ENCODE measurements at regions not wholly inside any gene's neighbourhood (a gene's known extent, or its start where the extent isn't known, plus 50 kb on each side); places are given as distances from the start of the nearest gene placed in this dataset.

- Histone ChIP-seq H3K9me2 (replicated peaks; ENCODE audit: insufficient read depth, low read length) (no peaks in the 10 kb centered on the region), H3K9me3 (ENCODE audit: insufficient read depth, low read length) (no peaks in the 10 kb centered on the region), H3K27me3 (ENCODE audit: low read length) (no peaks in the 10 kb centered on the region), H3K4me2 (ENCODE audit: low read depth, low read length, poor library complexity, severe bottlenecking) (no peak overlapping the region), H2AFZ (ENCODE audit: low read depth, low read length, severe bottlenecking) (no peak overlapping the region), H3K27ac (ENCODE audit: low read depth, low read length) (no peak overlapping the region), H3K9ac (ENCODE audit: low read length) (no peak overlapping the region), H3K79me2 (ENCODE audit: insufficient read depth, low read length) (no peaks in the 10 kb centered on the region), H3K4me3 (ENCODE audit: insufficient read depth, low read length, poor library complexity, severe bottlenecking) (no peak overlapping the region), H4K20me1 (ENCODE audit: low read depth, low read length) (no peaks in the 10 kb centered on the region), H3F3A (ENCODE audit: insufficient read depth) (no peaks in the 10 kb centered on the region), H3K36me3 (ENCODE audit: low read length) (no peaks in the 10 kb centered on the region)
- TF ChIP-seq CTCF (IDR thresholded peaks at IDR 0.05; ENCODE audit: insufficient read depth, low read length, poor library complexity, severe bottlenecking) (no peak), EZH2phosphoT487 (conservative IDR thresholded peaks at IDR 0.05; ENCODE audit: low read length) (no peak)
Measured at GRCh38 chr4:101475246-101475645, 127.9 kb upstream of the PPP3CA start.

- Histone ChIP-seq H3K36me3 (ENCODE audit: low read length) (no peaks in the 10 kb centered on the region), H3F3A (ENCODE audit: insufficient read depth) (no peaks in the 10 kb centered on the region), H3K79me2 (ENCODE audit: insufficient read depth, low read length) (no peaks in the 10 kb centered on the region), H4K20me1 (ENCODE audit: low read depth, low read length) (no peaks in the 10 kb centered on the region), H3K27ac (ENCODE audit: low read depth, low read length) (no peak overlapping the region), H3K9me3 (ENCODE audit: insufficient read depth, low read length) (no peaks in the 10 kb centered on the region), H2AFZ (ENCODE audit: low read depth, low read length, severe bottlenecking) (no peak overlapping the region), H3K9ac (ENCODE audit: low read length) (no peak overlapping the region), H3K27me3 (ENCODE audit: low read length) (no peaks in the 10 kb centered on the region), H3K9me2 (replicated peaks; ENCODE audit: insufficient read depth, low read length) (no peaks in the 10 kb centered on the region), H3K4me2 (ENCODE audit: low read depth, low read length, poor library complexity, severe bottlenecking) (no peak overlapping the region), H3K4me3 (ENCODE audit: insufficient read depth, low read length, poor library complexity, severe bottlenecking) (no peak overlapping the region)
- TF ChIP-seq CTCF (IDR thresholded peaks at IDR 0.05; ENCODE audit: insufficient read depth, low read length, poor library complexity, severe bottlenecking) (no peak), EZH2phosphoT487 (conservative IDR thresholded peaks at IDR 0.05; ENCODE audit: low read length) (no peak)
Measured at GRCh38 chr4:101471201-101471600, 123.9 kb upstream of the PPP3CA start.

GRCh38 chr4:101464596-101464995 is 117.3 kb upstream of the PPP3CA start:
- Histone ChIP-seq H3K9me3 (ENCODE audit: insufficient read depth, low read length) (no peaks in the 10 kb centered on the region), H3K9me2 (replicated peaks; ENCODE audit: insufficient read depth, low read length) (no peaks in the 10 kb centered on the region), H3K27ac (ENCODE audit: low read depth, low read length) (no peak overlapping the region), H4K20me1 (ENCODE audit: low read depth, low read length) (no peaks in the 10 kb centered on the region), H3K4me2 (ENCODE audit: low read depth, low read length, poor library complexity, severe bottlenecking) (no peak overlapping the region), H3K36me3 (ENCODE audit: low read length) (no peaks in the 10 kb centered on the region), H3K9ac (ENCODE audit: low read length) (no peak overlapping the region), H3K27me3 (ENCODE audit: low read length) (no peaks in the 10 kb centered on the region), H3F3A (ENCODE audit: insufficient read depth) (no peaks in the 10 kb centered on the region), H2AFZ (ENCODE audit: low read depth, low read length, severe bottlenecking) (no peak overlapping the region), H3K4me3 (ENCODE audit: insufficient read depth, low read length, poor library complexity, severe bottlenecking) (no peak overlapping the region), H3K79me2 (ENCODE audit: insufficient read depth, low read length) (no peaks in the 10 kb centered on the region)
- TF ChIP-seq EZH2phosphoT487 (conservative IDR thresholded peaks at IDR 0.05; ENCODE audit: low read length): no peak
- no peak for TF ChIP-seq CTCF (IDR thresholded peaks at IDR 0.05; ENCODE audit: insufficient read depth, low read length, poor library complexity, severe bottlenecking)
